GM23248 (cell line): ENCODE measurements at regions not wholly inside any gene's neighbourhood (a gene's known extent, or its start where the extent isn't known, plus 50 kb on each side); places are given as distances from the start of the nearest gene placed in this dataset.

ENCODE experiments used
- EZH2 ChIP-seq: fragments of 200-600 bp; sonication (generic); IDR thresholded peaks from 2 replicates; pipeline ENCODE4 v1.6.1; 2018; ENCODE audit warnings: antibody characterized with exemption, mild to moderate bottlenecking; ENCODE audit not compliant: insufficient read depth, poor library complexity, severe bottlenecking
- EZH2phosphoT487 ChIP-seq: fragments of 200-600 bp; sonication (generic); IDR thresholded peaks from 2 replicates; pipeline ENCODE4 v1.6.1; 2018; ENCODE audit warnings: antibody characterized with exemption, moderate library complexity, mild to moderate bottlenecking, low read depth; ENCODE audit not compliant: insufficient read depth

GRCh38 chr4:181138116-181138515 lies 1105.1 kb upstream of the TENM3 start:
- TF ChIP-seq EZH2 (no peak), EZH2phosphoT487 (no peak)
